ENCODE measurements at regions not wholly inside any gene's neighbourhood (a gene's known extent, or its start where the extent isn't known, plus 50 kb on each side); places are given as distances from the start of the nearest gene placed in this dataset.
"Not testable (repeated sequence)": the region's sequence is repeated elsewhere in the genome, so short reads cannot be mapped to it uniquely, and the experiment has no call there.

DNA sequence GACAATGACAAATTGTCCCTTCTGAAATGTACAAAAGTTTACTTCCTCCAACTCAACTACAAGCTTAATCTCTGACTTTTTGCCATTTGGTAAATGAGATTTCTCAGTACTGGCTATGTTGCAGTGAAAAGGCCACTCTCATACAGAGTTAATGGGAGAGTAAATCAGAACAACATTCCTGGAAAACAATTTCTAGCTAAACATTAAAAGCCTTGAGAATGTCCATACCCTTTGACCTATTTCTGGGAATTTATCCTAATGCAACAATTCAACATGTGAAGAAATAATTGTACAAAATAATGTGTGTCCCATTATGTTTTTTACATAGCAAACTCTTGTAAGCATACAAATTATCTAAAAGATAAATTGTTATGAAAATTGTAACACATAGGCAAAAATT, 56.3 kb upstream of the SPEF2 start:
- H3K4me1 ChIP-seq (ENCODE audit: control insufficient read depth, insufficient read depth, low read length): no peaks in the 10 kb centered on the region
- no peak overlapping the region for H3K27ac ChIP-seq (ENCODE audit: insufficient read depth, low read depth, low read length, poor library complexity, severe bottlenecking)
- no peaks in the 10 kb centered on the region for H3K27me3 ChIP-seq (ENCODE audit: control insufficient read depth, insufficient read depth, low read length, poor library complexity, severe bottlenecking)
- no peaks in the 10 kb centered on the region for H3K36me3 ChIP-seq (ENCODE audit: control insufficient read depth, insufficient read depth, low read length)
- H3K4me3 ChIP-seq (ENCODE audit: insufficient read depth, low read depth, low read length): no peak overlapping the region
- H3K9me3 ChIP-seq (ENCODE audit: control insufficient read depth, low read length): peaks cover 2% of the 10 kb centered on the region

DNA sequence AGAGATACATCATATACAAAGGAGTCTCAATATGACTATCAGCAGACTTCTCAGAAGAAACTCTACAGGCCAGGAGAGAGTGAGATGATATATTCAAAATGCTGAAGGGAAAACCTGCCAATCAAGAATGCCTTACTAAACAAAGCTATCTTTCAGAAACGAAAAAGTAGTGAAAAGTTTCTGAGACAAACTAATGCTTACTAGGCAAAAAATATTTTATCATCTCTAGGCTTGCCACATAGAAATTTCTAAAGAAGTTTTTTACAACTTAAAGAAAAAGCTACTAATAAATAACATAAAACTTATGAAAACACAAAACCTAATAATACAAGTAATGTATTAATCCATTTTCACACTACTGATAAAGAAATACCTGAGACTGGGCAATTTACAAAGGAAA, 59.9 kb upstream of the SPEF2 start:
- peaks cover 3% of the 10 kb centered on the region for H3K9me3 ChIP-seq (ENCODE audit: control insufficient read depth, low read length)
- no peak overlapping the region for H3K4me3 ChIP-seq (ENCODE audit: insufficient read depth, low read depth, low read length)
- no peaks in the 10 kb centered on the region for H3K27me3 ChIP-seq (ENCODE audit: control insufficient read depth, insufficient read depth, low read length, poor library complexity, severe bottlenecking)
- no peaks in the 10 kb centered on the region for H3K4me1 ChIP-seq (ENCODE audit: control insufficient read depth, insufficient read depth, low read length)
- no peaks in the 10 kb centered on the region for H3K36me3 ChIP-seq (ENCODE audit: control insufficient read depth, insufficient read depth, low read length)
- WGBS, 2 experiments: 67 to 100% methylated on average over 1 of the region's 1 CpG
- no peak overlapping the region for H3K27ac ChIP-seq (ENCODE audit: insufficient read depth, low read depth, low read length, poor library complexity, severe bottlenecking)

DNA sequence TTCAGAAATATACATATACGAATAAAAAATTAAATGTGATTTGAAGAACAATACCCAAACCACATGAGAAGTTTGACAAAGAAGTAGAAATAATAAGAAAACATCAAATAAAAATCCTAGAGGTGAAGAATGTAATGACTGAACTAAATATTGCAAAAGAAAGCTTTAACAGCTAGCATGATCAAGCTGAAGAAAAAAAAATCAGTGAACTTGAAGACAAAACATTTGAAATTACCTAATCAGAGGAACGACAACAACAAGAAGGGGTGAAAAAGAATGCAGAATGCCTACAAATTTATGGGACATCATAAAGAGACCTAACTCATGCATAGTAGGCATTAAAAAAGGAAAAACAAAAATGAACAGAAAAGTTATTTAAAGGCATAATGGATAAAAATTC, 60.5 kb upstream of the SPEF2 start:
- Histone ChIP-seq H3K4me3 (ENCODE audit: insufficient read depth, low read depth, low read length) (no peak overlapping the region), H3K36me3 (ENCODE audit: control insufficient read depth, insufficient read depth, low read length) (no peaks in the 10 kb centered on the region), H3K9me3 (ENCODE audit: control insufficient read depth, low read length) (peaks cover 3% of the 10 kb centered on the region), H3K27me3 (ENCODE audit: control insufficient read depth, insufficient read depth, low read length, poor library complexity, severe bottlenecking) (no peaks in the 10 kb centered on the region), H3K4me1 (ENCODE audit: control insufficient read depth, insufficient read depth, low read length) (no peaks in the 10 kb centered on the region), H3K27ac (ENCODE audit: insufficient read depth, low read depth, low read length, poor library complexity, severe bottlenecking) (no peak overlapping the region)
- WGBS, 2 experiments: 91 to 93% methylated on average over 1 of the region's 2 CpGs

DNA sequence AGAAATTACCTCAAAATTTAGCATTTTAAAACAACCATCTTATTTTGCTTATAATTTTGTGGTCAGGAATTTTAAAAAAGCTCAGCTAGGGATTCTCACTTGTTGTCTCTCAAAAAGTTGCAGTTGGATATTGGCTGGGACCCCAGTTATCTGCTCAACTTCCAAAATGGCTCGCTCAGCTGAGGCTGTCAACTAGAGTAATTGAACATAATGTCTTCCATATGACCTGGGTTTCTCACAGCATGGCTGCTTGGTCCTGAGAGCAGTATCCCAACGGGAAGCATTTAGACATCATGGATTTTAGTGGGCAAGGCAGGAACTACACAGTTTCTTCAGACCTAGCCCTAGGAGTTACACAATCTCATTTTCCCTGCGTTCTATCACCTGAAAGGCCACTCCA, 63.6 kb upstream of the SPEF2 start:
- H3K9me3 ChIP-seq (ENCODE audit: control insufficient read depth, low read length): peaks cover 3% of the 10 kb centered on the region
- H3K27me3 ChIP-seq (ENCODE audit: control insufficient read depth, insufficient read depth, low read length, poor library complexity, severe bottlenecking): no peaks in the 10 kb centered on the region
- H3K4me3 ChIP-seq (ENCODE audit: insufficient read depth, low read depth, low read length): no peak overlapping the region
- WGBS, 2 experiments: 92 to 96% methylated on average over 3 of the region's 3 CpGs
- H3K27ac ChIP-seq (ENCODE audit: insufficient read depth, low read depth, low read length, poor library complexity, severe bottlenecking): no peak overlapping the region
- no peaks in the 10 kb centered on the region for H3K36me3 ChIP-seq (ENCODE audit: control insufficient read depth, insufficient read depth, low read length)
- H3K4me1 ChIP-seq (ENCODE audit: control insufficient read depth, insufficient read depth, low read length): no peaks in the 10 kb centered on the region

DNA sequence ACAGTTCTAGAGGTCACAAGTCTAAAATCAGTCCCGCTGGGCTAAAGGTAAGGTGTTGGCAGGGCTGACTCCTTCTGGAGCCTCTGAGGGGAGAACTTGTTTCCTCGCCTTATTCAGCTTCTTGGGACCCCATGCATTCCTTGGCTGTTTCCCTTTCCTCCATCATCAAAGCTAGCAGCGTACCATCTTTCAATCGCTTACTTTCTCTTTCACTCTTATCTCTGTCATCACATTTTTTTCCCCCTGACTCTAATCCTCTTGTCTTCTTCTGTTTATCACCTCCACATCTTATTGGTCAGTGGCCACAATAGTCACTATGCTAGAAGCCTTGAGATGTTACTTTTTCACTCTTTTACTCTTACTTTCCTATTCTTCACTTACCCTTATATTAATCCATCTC, 72.5 kb upstream of the SPEF2 start:
- Histone ChIP-seq H3K4me1 (ENCODE audit: control insufficient read depth, insufficient read depth, low read length) (no peaks in the 10 kb centered on the region), H3K27me3 (ENCODE audit: control insufficient read depth, insufficient read depth, low read length, poor library complexity, severe bottlenecking) (no peaks in the 10 kb centered on the region), H3K27ac (ENCODE audit: insufficient read depth, low read depth, low read length, poor library complexity, severe bottlenecking) (no peak overlapping the region), H3K4me3 (ENCODE audit: insufficient read depth, low read depth, low read length) (no peak overlapping the region), H3K9me3 (ENCODE audit: control insufficient read depth, low read length) (no peaks in the 10 kb centered on the region), H3K36me3 (ENCODE audit: control insufficient read depth, insufficient read depth, low read length) (no peaks in the 10 kb centered on the region)
- WGBS, 2 experiments: 90 to 91% methylated on average over 4 of the region's 4 CpGs

DNA sequence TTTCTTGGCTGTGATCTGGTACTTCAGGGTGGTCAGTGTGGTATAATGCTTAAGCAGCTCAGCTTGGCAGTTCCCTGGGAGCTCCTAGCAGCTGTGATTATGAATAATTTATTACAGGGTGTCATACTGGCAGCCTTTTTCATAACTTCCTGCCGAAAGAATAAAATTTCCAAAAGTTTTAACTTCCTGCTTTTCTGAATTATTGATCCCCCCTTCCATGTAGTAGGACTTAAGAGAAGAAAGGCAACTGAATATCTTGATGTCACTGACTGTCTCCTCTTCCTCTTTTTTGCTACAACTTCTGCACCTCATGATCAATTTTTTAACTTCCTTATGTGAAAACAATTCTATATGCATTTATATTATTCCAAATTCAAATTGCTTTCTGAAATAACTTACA, 74.3 kb upstream of the SPEF2 start:
- Histone ChIP-seq H3K27ac (ENCODE audit: insufficient read depth, low read depth, low read length, poor library complexity, severe bottlenecking) (no peak overlapping the region), H3K36me3 (ENCODE audit: control insufficient read depth, insufficient read depth, low read length) (no peaks in the 10 kb centered on the region), H3K4me3 (ENCODE audit: insufficient read depth, low read depth, low read length) (no peak overlapping the region), H3K4me1 (ENCODE audit: control insufficient read depth, insufficient read depth, low read length) (no peaks in the 10 kb centered on the region), H3K27me3 (ENCODE audit: control insufficient read depth, insufficient read depth, low read length, poor library complexity, severe bottlenecking) (no peaks in the 10 kb centered on the region), H3K9me3 (ENCODE audit: control insufficient read depth, low read length) (no peaks in the 10 kb centered on the region)
- 92 to 94% methylated on average over 1 of the region's 1 CpG for WGBS, 2 experiments

DNA sequence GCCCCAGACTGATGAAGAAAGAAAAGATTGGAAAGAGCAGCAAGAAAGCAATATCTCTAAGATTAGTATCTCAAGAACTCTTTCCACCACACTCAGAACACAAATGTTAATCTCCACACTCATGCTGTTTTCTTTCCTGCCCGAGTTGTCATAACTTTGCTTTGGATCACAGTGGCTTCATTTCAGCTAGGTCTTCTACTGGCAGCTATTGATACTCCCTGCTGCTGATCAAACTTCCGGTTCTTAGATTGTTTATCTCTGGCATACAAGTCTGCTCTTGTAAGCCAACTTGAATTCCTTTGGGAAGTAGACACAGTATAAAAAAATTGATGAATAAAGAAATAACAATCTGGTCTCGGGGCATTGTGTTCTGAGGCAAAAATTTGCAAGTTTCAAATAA, 77.7 kb upstream of the SPEF2 start:
- no peaks in the 10 kb centered on the region for H3K9me3 ChIP-seq (ENCODE audit: control insufficient read depth, low read length)
- H3K27ac ChIP-seq (ENCODE audit: insufficient read depth, low read depth, low read length, poor library complexity, severe bottlenecking): no peak overlapping the region
- H3K27me3 ChIP-seq (ENCODE audit: control insufficient read depth, insufficient read depth, low read length, poor library complexity, severe bottlenecking): no peaks in the 10 kb centered on the region
- H3K4me3 ChIP-seq (ENCODE audit: insufficient read depth, low read depth, low read length): no peak overlapping the region
- WGBS, 2 experiments: 92 to 98% methylated on average over 3 of the region's 3 CpGs
- H3K36me3 ChIP-seq (ENCODE audit: control insufficient read depth, insufficient read depth, low read length): no peaks in the 10 kb centered on the region
- H3K4me1 ChIP-seq (ENCODE audit: control insufficient read depth, insufficient read depth, low read length): no peaks in the 10 kb centered on the region

DNA sequence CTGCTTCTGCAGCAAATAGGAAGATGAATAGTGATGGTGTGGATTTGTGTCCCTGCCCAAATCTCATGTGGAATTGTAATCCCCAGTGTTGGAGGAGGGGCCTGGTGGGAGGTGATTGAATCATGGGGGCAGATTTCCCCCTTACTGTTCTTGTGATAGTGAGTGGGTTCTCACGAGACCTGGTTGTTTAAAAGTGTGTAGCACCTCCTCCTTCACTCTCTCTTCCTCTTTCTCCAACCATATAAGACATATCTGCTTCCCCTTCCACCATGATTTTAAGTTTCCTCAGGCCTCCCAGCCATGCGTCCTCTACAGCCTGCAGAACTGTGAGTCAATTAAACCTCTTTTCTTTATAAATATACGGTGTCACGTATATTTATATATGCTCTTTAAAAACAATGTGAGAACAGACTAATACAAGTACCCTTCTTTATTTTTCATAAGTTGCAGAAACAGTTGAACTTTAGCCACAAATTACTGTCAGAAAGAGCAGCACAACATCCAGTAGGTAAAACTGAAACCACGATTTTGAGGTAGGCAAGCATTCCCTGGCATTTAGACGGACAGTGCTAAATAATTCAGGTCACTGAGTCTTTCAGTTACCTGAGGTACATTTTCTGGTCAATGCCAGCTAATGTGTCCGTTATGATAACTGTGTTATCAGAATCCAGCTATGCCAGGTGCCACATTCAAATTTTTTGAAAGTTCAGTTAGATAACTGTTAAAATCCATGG, 79.3 kb upstream of the SPEF2 start:
- 86 to 89% methylated on average over 7 of the region's 7 CpGs for WGBS, 2 experiments
- Histone ChIP-seq H3K4me3 (ENCODE audit: insufficient read depth, low read depth, low read length) (no peak overlapping the region), H3K27ac (ENCODE audit: insufficient read depth, low read depth, low read length, poor library complexity, severe bottlenecking) (no peak overlapping the region), H3K9me3 (ENCODE audit: control insufficient read depth, low read length) (no peaks in the 10 kb centered on the region), H3K27me3 (ENCODE audit: control insufficient read depth, insufficient read depth, low read length, poor library complexity, severe bottlenecking) (no peaks in the 10 kb centered on the region), H3K4me1 (ENCODE audit: control insufficient read depth, insufficient read depth, low read length) (no peaks in the 10 kb centered on the region), H3K36me3 (ENCODE audit: control insufficient read depth, insufficient read depth, low read length) (no peaks in the 10 kb centered on the region)

DNA sequence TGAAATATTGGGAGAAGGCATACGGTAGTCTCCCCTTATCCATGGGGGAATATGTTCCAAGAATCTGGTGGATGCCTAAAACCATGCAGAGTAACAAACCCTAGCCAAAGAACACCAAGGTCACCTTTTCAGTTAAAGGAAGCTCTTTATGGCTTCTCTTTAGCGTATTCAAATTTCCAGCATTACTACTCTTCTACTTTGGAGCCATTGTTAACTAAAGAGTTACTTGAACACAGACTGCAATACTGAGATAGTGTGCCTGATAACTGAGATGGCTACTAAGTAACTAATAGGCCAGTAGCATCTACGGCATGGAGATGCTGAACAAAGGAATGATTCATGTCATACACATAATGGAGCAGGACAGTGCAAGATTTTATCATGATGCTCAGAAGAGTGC, 84.5 kb upstream of the SPEF2 start:
- no peaks in the 10 kb centered on the region for H3K9me3 ChIP-seq (ENCODE audit: control insufficient read depth, low read length)
- no peaks in the 10 kb centered on the region for H3K36me3 ChIP-seq (ENCODE audit: control insufficient read depth, insufficient read depth, low read length)
- no peak overlapping the region for H3K4me3 ChIP-seq (ENCODE audit: insufficient read depth, low read depth, low read length)
- H3K27me3 ChIP-seq (ENCODE audit: control insufficient read depth, insufficient read depth, low read length, poor library complexity, severe bottlenecking): no peaks in the 10 kb centered on the region
- 89 to 93% methylated on average over 3 of the region's 3 CpGs for WGBS, 2 experiments
- H3K27ac ChIP-seq (ENCODE audit: insufficient read depth, low read depth, low read length, poor library complexity, severe bottlenecking): no peak overlapping the region
- H3K4me1 ChIP-seq (ENCODE audit: control insufficient read depth, insufficient read depth, low read length): no peaks in the 10 kb centered on the region

DNA sequence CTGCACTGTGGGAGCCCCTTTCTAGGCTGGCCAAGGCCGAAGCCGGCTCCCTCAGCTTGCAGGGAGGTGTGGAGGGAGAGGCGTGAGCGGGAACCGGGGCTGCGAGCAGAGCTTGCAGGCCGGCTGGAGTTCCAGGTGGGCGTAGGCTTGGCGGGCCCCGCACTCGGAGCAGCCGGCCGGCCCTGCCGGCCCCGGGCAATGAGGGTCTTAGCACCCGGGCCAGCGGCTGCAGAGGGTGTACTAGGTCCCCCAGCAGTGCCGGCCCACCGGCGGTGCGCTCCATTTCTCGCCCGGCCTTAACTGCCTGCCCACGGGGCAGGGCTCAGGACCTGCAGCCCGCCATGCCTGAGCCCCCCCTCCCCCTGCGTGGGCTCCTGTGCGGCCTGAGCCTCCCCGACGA, 86.1 kb upstream of the SPEF2 start:
- H3K36me3 ChIP-seq (ENCODE audit: control insufficient read depth, insufficient read depth, low read length); H3K4me1 ChIP-seq (ENCODE audit: control insufficient read depth, insufficient read depth, low read length); H3K9me3 ChIP-seq (ENCODE audit: control insufficient read depth, low read length); H3K27me3 ChIP-seq (ENCODE audit: control insufficient read depth, insufficient read depth, low read length, poor library complexity, severe bottlenecking); H3K4me3 ChIP-seq (ENCODE audit: insufficient read depth, low read depth, low read length); H3K27ac ChIP-seq (ENCODE audit: insufficient read depth, low read depth, low read length, poor library complexity, severe bottlenecking): not testable (repeated sequence)
- 93 to 96% methylated on average over 28 to 29 of the region's 29 CpGs for WGBS, 2 experiments

DNA sequence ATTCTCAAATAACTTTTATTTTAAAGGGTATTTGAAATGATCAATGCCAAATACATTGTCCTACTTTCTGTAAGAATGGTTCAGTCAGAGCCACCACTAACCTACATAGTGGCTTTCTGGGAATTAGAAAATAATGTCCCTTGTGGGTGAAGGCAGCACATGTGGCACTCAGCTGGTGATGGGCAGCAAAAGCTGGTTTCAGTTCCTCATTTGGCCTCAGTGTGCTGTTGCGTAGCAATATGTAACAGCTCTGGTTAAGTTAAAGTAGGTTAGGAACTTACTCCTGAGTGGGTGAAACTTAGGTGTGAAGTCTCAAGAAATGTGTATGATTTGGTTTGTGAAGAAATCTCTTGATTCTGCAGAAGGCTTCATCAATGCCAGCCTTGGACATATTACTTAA, 99.6 kb upstream of the SPEF2 start:
- no peaks in the 10 kb centered on the region for H3K4me1 ChIP-seq (ENCODE audit: control insufficient read depth, insufficient read depth, low read length)
- H3K36me3 ChIP-seq (ENCODE audit: control insufficient read depth, insufficient read depth, low read length): no peaks in the 10 kb centered on the region
- 93% methylated on average over 1 of the region's 1 CpG for WGBS, 2 experiments
- no peak overlapping the region for H3K4me3 ChIP-seq (ENCODE audit: insufficient read depth, low read depth, low read length)
- H3K27ac ChIP-seq (ENCODE audit: insufficient read depth, low read depth, low read length, poor library complexity, severe bottlenecking): no peak overlapping the region
- H3K27me3 ChIP-seq (ENCODE audit: control insufficient read depth, insufficient read depth, low read length, poor library complexity, severe bottlenecking): no peaks in the 10 kb centered on the region
- no peaks in the 10 kb centered on the region for H3K9me3 ChIP-seq (ENCODE audit: control insufficient read depth, low read length)

Data from ectodermal cell (in vitro differentiated cells).